Uterus (tissue), 2 donors: ENCODE measurements at regions not wholly inside any gene's neighbourhood (a gene's known extent, or its start where the extent isn't known, plus 50 kb on each side); places are given as distances from the start of the nearest gene placed in this dataset.

Experiments used
- POLR2A ChIP-seq, 2 donors: fragments of 450-650 bp; IDR thresholded peaks; one replicate each; pipeline ENCODE4 v1.6.1; 2016; ENCODE audit warnings: antibody characterized with exemption in 2 of 2, mild to moderate bottlenecking in 1 of 2, moderate library complexity in 1 of 2
- TF ChIP-seq, protein P1 (sequence below), 4 experiments: fragments of 200-600 bp in 2 of 4; fragments of 450-650 bp in 2 of 4; sonication (generic) in 2 of 4; IDR thresholded peaks; one replicate each; pipeline ENCODE4 v1.5.1; 2016 to 2019; ENCODE audit warnings: antibody characterized with exemption in 4 of 4, mild to moderate bottlenecking in 2 of 4, moderate library complexity in 1 of 4

DNA sequence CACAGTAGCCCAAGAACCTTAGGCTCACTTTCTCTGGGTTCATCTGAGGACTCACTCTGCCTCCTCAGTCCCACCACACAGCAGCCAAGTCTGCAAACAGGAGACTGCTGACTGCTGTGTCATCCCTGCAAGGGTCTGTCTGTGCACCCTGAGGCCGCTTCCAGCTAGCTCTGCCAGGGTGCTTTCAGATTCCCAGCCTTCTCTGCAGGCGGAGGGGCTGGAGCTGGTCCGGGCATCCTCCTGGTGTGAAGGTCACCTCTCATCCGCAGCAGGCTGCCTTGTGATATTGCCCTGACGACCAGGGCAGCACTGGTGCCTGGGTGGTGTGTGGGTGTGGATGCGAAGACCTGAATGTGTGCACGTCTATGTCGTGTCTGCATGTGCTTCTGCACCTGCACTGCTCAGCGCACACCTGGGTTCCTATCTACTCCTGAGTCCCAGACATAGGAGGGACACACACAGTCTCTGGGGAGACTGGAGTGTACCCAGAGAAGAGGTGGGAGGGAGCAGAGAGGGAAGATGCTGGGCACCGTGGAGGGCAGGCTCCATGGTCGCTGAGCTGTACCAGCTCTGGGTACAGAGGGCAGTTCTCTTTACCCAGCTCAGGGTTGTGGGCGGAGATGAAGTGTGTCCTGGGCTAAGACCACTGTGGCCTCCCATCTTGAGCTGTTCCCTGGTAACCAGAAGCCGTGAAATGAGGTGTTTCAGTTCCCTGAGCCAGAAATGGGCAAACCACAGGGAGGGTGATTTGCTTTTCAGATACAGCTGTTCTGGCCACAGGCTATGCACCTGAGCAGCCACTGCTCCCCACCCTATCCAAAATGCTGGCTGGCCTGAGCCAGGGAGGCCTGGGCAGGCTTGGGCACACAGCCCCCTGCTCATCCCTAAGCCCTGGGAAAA, 160.9 kb upstream of the CSF3R start:
- TF ChIP-seq POLR2A (IDR thresholded peaks at IDR 0.05) = no peak
- TF ChIP-seq, protein P1, sequence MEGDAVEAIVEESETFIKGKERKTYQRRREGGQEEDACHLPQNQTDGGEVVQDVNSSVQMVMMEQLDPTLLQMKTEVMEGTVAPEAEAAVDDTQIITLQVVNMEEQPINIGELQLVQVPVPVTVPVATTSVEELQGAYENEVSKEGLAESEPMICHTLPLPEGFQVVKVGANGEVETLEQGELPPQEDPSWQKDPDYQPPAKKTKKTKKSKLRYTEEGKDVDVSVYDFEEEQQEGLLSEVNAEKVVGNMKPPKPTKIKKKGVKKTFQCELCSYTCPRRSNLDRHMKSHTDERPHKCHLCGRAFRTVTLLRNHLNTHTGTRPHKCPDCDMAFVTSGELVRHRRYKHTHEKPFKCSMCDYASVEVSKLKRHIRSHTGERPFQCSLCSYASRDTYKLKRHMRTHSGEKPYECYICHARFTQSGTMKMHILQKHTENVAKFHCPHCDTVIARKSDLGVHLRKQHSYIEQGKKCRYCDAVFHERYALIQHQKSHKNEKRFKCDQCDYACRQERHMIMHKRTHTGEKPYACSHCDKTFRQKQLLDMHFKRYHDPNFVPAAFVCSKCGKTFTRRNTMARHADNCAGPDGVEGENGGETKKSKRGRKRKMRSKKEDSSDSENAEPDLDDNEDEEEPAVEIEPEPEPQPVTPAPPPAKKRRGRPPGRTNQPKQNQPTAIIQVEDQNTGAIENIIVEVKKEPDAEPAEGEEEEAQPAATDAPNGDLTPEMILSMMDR (IDR thresholded peaks at IDR 0.05) = no peak
